HL-60 (cell line): ENCODE measurements at regions not wholly inside any gene's neighbourhood (a gene's known extent, or its start where the extent isn't known, plus 50 kb on each side); places are given as distances from the start of the nearest gene placed in this dataset.

Source experiments
- DNase-seq, 2 experiments: peaks; one replicate each; pipeline ENCODE4 v3.0.0-alpha.2; 2010 to 2020; ENCODE audit warnings: low read depth in 1 of 2, low spot score in 1 of 2
- H3K27ac ChIP-seq: fragments of 250-450 bp; sonication (Bioruptor Pico); replicated peaks from 2 replicates; pipeline ENCODE4 v1.5.1; 2020; ENCODE audit warnings: mild to moderate bottlenecking, moderate library complexity
- H3K27me3 ChIP-seq: fragments of 250-450 bp; sonication (Bioruptor Pico); 2 replicates; pipeline ENCODE4 v1.5.1; 2021; ENCODE audit warnings: mild to moderate bottlenecking, moderate library complexity; ENCODE audit not compliant: insufficient read depth, poor library complexity, severe bottlenecking
- H3K4me3 ChIP-seq: replicated peaks from 2 replicates; pipeline ENCODE4 v1.5.1; 2011; ENCODE audit warnings: mild to moderate bottlenecking, control low read depth, low read length; ENCODE audit not compliant: insufficient read depth
- CTCF ChIP-seq: IDR thresholded peaks from one replicate; pipeline ENCODE4 v1.5.1; 2011; ENCODE audit warnings: low read length, control low read depth, inconsistent platforms; ENCODE audit not compliant: insufficient read depth
- GABPA ChIP-seq: IDR thresholded peaks from 2 replicates; pipeline ENCODE4 v1.6.1; 2012; ENCODE audit warnings: low read depth
- POLR2AphosphoS5 ChIP-seq: IDR thresholded peaks from 2 replicates; pipeline ENCODE4 v1.6.1; 2012; ENCODE audit warnings: low read depth
- SPI1 ChIP-seq: IDR thresholded peaks from 2 replicates; pipeline ENCODE4 v1.6.1; 2012; ENCODE audit warnings: low read depth, mild to moderate bottlenecking, borderline replicate concordance
- TF ChIP-seq, protein P1 (sequence below): IDR thresholded peaks from 2 replicates; pipeline ENCODE4 v1.6.1; 2012; ENCODE audit warnings: low read depth; ENCODE audit not compliant: insufficient replicate concordance

GRCh38 chr4:111984169-111984819, 161.0 kb upstream of the FAM241A start:
- Histone ChIP-seq H3K4me3 (no peak overlapping the region), H3K27ac (no peak overlapping the region), H3K27me3 (peaks cover 16% of the 10 kb centered on the region)
- no peak for TF ChIP-seq GABPA
- no peak for DNase-seq

- TF ChIP-seq, protein P1, sequence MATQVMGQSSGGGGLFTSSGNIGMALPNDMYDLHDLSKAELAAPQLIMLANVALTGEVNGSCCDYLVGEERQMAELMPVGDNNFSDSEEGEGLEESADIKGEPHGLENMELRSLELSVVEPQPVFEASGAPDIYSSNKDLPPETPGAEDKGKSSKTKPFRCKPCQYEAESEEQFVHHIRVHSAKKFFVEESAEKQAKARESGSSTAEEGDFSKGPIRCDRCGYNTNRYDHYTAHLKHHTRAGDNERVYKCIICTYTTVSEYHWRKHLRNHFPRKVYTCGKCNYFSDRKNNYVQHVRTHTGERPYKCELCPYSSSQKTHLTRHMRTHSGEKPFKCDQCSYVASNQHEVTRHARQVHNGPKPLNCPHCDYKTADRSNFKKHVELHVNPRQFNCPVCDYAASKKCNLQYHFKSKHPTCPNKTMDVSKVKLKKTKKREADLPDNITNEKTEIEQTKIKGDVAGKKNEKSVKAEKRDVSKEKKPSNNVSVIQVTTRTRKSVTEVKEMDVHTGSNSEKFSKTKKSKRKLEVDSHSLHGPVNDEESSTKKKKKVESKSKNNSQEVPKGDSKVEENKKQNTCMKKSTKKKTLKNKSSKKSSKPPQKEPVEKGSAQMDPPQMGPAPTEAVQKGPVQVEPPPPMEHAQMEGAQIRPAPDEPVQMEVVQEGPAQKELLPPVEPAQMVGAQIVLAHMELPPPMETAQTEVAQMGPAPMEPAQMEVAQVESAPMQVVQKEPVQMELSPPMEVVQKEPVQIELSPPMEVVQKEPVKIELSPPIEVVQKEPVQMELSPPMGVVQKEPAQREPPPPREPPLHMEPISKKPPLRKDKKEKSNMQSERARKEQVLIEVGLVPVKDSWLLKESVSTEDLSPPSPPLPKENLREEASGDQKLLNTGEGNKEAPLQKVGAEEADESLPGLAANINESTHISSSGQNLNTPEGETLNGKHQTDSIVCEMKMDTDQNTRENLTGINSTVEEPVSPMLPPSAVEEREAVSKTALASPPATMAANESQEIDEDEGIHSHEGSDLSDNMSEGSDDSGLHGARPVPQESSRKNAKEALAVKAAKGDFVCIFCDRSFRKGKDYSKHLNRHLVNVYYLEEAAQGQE: no peak
- no peak for TF ChIP-seq CTCF
- Histone ChIP-seq H3K4me3 (no peak overlapping the region), H3K27me3 (peaks cover 16% of the 10 kb centered on the region), H3K27ac (no peak overlapping the region)
- DNase-seq: no peak
Observed at GRCh38 chr4:111985426-111985825, 159.8 kb upstream of the FAM241A start.

DNA sequence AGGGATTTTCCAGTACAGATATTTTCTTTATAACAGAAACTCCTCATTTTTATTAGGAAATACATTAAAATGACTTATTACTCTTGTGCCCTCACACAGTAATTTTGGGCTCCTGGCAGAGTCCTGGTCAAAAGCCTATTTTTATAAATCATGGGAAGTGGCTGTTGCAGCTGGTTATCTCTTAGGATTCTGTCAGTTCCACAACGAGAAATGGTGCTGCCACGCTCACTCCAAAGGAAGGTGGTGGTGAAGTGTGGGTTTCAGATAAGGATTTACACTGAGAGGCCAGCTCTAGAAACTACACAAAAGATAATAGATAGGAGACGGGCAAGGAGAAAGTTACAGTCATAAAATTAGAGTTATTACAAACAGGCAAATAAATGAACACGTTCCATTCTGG, 159.2 kb upstream of the FAM241A start:
- DNase-seq: no peak
- Histone ChIP-seq H3K4me3 (no peak overlapping the region), H3K27ac (no peak overlapping the region), H3K27me3 (peaks cover 16% of the 10 kb centered on the region)
- TF ChIP-seq GABPA (no peak), POLR2AphosphoS5 (no peak)

DNA sequence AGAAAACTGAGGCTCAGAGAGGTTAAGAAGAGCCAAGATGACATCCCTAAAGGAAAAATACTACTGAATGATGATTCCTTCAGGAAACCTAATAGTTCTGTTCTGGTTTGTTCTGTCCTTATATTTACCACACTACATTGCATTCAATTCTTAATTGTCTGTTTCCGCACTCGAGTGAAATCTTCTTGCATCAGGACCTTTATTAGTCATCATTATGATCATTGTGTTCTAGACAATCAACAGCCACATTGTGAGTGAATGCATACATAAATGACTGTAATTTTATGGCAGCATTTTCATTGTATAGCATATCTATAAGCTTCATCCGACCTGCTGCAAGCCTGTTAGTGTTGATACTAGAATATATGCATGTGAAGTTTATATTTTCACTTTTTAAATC, 156.7 kb upstream of the FAM241A start:
- DNase-seq: no peak
- peaks cover 20% of the 10 kb centered on the region for H3K27me3 ChIP-seq
- no peak for TF ChIP-seq POLR2AphosphoS5
- no peak for TF ChIP-seq GABPA
- no peak for TF ChIP-seq CTCF
- TF ChIP-seq SPI1: no peak
- TF ChIP-seq, protein P1: no peak
- H3K4me3 ChIP-seq: no peak overlapping the region
- H3K27ac ChIP-seq: no peak overlapping the region

GRCh38 chr4:111989817-111990216, 155.4 kb upstream of the FAM241A start:
- no peak for TF ChIP-seq POLR2AphosphoS5
- TF ChIP-seq GABPA: no peak
- no peak for TF ChIP-seq SPI1
- TF ChIP-seq, protein P1: no peak
- Histone ChIP-seq H3K27me3 (peaks cover 20% of the 10 kb centered on the region), H3K4me3 (no peak overlapping the region), H3K27ac (no peak overlapping the region)
- no peak for DNase-seq
